NCI-H460 (cell line): ENCODE measurements at regions not wholly inside any gene's neighbourhood (a gene's known extent, or its start where the extent isn't known, plus 50 kb on each side); places are given as distances from the start of the nearest gene placed in this dataset.

Source experiments
- DNase-seq: peaks from one replicate; pipeline ENCODE4 v3.0.0-alpha.2; 2016; ENCODE audit warnings: low read depth; ENCODE audit errors: extremely low read depth

DNA sequence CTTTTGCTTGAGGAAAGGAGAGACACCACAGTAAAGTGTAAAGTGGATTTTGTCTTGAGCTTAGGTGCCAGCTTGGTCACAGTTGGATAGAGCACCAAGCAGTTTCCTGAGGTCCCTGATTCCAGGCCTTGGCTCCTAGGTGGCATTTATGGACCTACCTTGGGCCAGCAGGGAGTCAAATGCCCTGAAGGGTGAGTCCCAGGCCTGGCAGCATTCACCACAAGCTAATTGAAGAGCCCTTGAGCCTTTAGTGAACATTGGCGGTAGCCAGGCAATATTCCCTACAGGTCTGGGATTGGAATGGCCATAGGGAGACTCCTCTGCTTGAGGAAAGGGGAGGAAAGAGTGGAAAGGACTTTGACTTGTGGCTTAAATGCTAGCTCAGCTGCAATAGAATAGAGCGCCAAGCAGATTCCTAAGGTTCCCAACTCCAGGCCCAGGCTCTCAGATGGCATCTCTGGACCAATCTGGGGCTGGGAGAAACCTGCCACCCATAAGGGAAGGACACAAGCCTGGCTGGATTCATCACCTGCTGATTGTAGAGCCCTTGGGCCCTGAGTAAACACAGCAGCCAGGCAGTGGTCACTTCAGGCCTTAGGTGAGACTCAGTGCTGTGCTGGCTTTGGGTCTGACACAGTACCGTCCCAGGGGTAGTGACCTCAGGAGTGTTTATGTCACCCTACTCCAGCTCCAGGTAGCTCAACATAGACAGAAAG is 137.5 kb upstream of the OTOS start:
- DNase-seq: no peak

DNA sequence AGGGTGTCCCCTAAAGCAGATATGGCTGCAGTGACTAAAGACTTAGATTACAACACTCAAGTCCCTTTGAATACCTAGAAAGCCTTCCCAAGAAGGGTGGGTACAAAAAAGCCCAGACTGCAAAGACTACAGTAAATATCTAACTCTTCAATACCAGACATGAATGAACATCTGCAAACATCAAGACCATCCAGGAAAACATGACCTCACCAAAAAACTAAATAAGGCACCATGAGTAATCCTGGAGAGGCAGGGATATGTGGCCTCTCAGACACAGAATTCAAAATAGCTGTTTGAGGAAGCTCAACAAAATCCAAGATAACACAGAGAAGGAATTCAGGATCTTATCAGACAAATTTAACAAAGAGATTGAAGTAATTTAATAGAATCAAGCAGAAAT is 138.2 kb upstream of the OTOS start:
- no peak for DNase-seq

DNA sequence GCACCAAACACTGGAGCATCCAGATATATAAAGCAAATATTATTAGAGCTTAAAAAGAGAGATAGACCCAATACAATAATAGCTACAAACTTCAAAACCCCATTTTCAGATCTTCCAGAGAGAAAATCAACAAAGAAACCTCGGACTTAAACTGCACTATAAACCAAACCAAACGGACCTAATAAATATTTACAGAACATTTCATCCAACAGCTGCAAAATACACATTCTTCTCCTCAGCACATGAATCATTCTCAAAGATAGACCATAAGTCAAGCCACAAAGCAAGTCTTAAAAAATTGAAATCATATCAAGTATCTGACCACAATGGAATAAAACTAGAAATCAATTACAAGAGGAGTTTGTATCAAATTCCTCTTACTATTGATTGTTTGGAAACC is 140.2 kb upstream of the OTOS start:
- DNase-seq: no peak

DNA sequence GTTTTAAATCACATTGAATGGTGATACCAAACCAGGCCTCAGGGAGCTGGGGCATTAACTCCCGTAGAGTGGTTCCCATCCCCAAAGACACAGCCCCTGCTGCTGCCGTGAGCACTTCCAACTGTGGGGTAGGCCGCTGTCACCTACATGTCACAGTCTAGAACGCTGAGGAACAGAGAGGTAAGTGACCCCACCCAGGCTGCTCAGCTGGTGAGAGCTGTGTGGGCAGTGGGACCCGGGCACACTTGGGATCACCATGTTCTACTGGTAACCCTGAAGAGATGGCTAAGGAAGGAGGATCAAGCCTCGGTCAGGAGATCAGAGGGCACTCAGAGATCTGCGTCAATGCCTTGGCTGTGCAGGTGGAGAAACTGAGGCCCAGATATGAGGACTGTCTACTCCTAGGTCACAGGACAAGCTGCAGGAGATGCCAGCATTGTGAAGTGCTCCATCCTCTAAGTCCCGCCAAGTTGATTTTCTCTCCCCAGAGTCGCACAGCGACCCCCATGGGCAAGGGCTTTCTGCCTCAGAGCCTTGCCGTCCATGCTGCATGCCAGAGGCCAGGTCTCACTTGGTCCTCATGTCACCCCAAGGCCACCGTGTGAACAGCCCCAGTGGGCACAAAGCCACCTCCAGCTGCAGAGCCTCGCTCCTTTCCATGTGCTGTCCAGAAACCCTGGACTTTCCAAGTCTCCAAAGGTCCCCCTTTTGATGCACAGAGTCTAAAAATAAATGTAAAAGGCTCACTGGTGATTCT is 144.2 kb upstream of the OTOS start:
- no peak for DNase-seq

DNA sequence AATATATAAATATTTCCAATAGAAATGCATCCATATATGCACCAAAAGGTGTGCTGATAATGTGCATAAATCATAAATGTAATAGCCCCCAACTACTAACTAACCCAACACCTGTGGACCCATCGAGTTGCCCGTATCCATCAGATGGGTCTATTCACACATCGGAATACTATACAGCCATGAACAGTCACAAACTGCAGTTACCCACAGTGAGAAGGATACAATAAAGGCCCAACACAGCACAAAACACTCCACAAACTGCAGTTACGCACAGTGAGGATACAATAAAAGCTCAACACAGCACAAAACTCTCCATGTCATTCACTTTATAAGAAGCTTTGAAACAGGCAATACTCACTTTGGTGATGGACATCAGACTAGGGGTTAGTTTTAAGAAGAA is 145.3 kb upstream of the OTOS start:
- no peak for DNase-seq

DNA sequence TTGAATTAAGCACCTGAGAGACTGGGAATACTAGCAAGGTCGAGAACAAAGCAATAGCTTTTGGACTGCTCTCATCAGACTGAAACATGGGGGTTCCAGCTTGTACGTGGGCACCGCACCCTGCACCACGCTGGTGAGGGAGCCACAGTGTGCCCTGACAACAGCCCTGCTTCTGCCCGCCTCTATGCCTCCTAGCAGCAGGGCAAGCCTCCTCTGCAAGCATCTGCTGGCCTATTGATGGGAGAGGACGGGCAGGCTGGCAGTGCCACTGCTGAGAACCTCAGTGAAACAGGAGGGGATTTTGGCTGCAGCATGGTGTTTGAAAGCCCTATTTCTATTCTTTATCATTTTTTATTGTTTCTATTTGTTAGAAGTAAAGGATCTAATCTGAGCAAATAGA is 146.1 kb upstream of the OTOS start:
- no peak for DNase-seq

DNA sequence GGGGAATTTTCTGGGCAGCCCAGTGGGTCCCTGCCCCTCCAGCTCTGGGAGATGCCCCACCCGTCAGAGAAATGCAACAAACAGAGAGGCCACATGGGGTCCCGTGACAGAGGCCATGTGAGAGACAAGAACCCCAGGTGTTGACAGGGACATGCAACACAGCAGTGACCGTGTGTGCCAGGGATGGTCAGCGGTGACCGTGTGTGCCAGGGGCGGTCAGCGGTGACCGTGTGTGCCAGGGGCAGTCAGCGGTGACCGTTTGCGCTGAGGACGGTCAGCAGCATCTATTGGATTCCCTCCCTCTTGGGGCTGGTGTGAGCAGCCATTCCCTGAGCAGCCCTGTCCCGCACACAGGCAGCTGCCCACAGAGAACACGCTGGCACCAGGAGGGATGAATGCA is 146.6 kb upstream of the OTOS start:
- DNase-seq: no peak

DNA sequence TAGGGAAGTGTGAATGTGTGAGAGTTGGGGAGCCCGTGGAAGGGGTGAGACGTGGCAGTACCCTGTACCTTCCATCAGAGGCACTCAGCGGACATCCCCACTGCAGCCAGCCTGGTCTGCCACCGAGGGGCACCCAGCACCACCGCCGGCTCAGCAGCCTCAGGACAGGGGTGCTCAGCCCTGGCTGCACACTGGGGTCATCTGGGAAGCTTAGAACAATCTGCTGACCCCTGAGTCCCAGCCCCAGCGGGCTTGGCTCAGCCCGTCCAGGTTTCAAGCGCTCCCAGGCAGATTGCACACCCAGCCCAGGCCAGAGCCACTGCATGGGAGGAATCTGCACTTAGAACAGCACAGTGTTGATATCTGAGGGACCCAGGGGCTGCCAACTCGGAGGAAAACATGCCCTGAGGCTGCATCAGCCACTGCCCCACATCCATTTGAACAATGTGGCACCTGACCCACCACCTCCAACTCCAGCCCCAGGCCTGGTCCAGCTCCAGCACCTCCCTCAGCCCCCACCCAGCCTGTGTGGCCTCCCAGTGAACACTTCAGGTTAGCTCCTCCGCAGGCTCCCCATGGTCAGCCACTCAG is 147.1 kb upstream of the OTOS start:
- DNase-seq: no peak

DNA sequence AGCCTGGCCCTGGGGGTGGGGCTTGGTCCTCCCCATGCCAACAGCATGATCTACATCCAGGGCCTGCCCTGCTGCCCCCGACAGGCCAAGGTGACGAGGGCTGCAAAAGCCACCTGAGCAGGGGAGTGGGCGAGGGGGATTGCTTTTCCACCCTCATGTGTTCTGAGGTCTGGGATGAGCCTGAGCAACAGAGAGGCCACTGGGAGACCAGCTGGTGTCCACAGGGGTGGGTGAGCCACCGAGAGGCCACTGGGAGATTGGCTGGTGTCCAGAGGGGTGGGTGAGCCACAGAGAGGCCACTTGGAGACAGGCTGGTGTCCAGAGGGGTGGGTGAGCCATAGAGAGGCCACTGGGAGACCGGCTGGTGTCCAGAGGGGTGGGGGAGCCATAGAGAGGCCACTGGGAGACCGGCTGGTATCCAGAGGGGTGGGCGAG is 147.4 kb upstream of the GPC1 start:
- DNase-seq: no peak

DNA sequence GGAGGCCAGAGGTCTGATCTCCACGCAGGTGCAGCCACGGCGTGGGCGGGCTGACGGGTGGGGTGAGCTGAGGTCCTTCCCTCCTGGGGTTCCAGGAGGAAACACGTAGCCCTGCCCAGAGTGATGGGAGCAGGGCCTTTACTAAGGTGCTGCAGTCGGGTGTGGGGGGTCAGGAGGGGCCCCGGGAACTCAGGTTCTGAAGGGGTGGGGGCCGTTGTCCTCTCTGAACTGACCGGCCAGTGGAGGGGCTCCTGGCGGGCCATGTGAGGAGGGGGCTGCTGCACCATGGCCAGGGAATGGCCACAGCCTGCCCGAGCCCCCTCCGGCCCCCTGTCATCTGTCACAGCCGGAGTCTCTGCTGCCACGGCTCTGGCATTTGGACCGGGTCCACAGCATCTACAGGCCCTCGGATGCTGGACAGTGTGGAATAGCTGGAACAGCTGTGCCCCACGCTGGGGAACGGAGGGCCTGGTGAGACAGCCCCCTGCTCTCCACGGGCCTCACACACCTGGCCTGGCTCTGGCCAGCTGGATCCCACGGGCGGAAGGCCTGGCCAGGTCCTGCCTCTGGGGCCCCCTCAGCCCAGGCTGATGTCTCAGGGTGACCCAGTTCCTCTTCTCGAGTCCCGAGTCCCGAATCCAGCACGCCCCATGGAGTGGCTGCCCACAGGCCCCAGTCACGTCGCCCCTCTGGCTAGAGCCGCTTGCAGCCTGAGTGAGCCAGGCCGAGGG is 145.6 kb upstream of the GPC1 start:
- DNase-seq: no peak

DNA sequence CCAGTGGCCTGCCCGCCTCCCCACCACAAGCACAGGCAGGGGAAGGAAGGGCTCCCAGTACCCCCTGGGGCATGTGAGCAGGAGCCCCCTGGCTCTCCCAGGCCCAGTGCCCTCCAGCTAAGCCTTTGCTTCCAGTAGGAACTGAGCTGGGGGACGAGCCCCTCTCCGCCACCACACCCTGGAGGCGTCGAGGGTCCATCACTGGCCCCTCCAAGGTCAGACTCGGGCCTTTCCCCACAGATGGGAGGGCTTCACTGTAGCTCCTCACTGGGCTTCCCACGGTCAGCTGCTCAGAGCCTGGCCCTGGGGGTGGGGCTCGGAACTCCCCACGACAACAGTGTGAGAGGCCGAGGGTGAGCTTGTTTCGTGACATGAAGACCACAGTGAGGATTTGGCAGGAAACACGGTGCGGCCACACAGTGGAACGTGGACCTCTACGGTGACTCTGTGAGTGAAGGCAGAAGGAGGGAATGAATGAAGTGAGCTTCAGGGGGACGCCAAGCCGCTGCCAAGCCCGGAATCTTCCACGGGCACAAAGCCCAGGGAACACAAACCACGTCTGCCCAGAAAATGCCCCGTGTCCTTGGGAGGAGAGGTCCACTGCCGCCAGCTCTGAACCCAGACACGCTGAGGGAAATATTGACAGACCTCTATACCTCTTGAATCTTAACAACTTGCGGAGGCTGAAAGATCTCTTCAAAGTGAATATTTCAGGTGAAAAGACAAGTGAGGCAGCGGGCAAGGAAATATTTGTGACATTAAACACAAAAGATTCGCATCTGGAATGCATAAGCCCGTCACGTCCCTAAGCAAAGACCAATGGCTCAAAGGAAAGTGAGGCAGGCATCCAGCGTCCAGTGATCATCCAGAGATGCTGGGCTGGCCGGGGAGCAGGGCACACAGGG is 144.8 kb upstream of the GPC1 start:
- DNase-seq: no peak

DNA sequence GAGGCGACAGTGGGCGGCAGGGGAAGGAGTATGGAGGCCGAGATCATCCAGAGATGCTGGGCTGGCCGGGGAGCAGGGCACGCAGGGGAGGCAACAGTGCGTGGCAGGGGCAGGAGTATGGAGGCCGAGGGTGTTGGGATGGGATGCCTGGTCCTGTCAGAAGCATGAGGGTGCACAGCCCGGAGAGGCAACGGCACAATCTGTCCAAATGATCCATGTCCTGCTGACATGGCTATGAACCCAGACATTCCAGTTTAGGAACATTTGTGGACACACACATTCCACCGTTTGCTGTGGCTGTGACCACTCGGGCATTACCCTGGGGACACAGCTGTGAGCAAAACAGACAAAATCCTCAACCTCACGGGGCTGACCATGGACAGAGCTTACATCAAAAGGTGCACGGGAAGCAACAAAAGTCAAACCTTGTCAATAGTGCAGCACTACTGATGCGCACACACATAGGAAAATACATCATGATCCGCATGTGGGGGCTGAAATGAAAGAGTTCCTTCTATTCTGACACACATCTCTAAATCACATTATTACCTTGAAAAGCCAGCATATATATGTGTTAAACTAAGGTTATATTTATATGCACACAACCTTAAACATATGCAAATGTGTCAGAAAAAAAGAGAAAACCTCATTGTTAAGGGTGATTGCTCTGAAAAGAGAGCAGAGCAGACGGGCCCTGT is 144.0 kb upstream of the GPC1 start:
- DNase-seq: no peak

DNA sequence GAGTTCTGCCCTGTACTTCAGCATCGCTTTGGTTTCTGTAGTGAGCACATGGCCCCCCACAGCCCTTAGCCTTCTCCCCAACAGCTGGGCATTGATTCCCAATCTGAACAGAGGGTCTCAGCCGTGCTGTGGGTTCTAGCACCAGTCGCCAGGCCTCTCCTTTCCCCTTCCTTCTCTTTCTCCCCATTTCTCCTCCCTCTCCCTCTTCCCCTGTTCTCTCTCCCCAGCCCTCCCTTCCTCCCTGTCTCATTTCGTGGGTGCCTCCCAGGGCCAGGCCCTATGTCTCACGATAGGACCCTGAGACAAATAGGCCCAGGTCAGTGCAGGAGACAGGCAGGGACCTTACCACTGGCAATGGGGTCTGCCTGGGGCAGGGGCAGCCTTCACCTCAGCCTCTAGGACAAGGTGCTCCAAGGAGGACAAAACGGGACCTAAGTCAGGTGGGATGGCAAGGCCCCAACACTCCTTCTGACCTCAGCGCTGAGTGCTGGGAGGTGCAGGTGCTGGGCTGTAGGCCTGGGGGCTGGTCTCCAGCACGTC is 143.4 kb upstream of the GPC1 start:
- no peak for DNase-seq

DNA sequence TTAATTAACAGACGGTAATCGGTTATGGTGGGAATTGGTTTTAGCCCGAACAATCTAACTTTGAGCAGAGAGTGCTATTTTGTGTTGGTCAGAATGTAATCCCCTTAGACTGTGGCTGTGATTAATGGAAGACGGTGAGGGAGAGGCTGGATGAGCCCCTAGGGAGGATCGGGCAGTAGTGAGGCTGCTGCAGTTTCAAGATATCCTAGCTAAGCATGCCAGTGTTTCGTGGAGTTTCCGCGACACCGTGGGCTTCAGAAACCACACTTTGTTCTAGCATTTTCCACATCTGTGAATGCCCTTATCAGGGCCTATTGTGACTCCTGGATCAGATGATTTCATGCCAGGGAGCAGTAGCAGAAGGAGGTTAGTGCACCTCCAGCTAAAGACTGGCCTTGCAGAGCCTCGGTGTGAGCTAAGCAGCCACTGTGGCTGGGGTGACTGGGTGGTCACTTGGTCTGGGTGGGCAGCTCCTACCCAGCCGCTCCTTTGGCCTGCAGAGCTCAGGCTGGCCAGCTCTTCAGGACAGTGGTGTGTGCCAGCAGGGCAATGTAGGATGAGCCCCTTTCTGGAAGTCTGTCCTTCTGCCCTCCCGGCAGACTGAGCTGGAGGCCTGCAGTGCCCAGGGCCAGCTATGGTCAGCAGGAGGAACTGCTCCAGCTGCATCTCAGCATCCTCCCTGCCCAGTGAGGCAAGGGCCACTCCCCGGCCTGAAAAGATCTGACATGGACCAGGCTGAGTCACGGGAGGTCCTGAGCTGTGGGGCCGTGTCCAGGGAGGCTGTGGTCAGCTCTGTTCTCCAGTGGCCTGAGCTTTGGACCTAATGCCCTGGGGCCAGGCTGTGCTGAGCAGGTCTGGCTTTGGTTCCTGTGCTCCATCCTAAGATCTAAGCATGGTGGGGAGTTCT is 142.6 kb upstream of the GPC1 start:
- no peak for DNase-seq

DNA sequence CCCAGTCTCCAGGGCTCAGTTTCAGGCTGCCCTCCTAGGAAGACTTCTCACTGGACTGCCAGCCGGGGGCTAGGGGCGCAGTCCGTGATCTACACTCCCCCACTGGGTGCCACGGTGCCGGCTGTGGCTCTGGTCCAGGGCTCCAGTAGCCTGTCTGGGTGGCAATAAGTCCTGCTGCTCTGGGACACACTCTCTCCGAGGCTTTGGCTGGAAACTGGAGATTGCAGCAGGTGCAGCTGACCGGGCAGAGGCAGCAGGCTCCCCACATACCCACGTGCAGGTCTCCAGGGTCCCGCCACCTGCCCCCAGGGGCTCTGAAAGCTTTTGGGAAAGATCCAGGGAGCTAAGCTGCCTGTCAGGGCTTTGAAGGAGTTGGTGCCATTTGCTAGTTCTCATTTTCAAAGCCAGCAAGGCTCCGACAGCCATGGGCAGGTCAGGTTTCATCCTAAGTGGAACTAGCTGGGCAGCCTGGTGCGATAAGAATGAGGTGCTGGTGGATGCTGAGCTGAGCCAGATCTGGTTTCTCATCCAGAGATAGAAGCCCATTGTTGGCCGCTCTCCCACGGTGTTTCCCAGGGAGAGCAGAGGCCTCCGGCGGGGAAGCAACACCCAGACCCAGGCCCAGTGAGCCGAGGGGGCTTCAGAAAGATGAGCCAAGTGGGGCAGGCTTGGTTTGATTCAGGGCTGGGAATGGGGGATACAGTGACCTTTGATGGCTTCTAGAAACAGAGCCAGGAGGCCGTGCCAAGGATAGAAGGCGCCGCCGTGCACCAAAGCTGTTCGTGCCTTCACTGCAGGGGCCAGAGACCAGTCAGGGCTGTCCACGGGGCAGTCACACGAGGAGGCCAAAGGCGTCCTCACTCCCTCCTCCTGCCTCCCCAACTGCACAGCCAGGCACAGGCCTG is 141.7 kb upstream of the GPC1 start:
- DNase-seq: no peak

DNA sequence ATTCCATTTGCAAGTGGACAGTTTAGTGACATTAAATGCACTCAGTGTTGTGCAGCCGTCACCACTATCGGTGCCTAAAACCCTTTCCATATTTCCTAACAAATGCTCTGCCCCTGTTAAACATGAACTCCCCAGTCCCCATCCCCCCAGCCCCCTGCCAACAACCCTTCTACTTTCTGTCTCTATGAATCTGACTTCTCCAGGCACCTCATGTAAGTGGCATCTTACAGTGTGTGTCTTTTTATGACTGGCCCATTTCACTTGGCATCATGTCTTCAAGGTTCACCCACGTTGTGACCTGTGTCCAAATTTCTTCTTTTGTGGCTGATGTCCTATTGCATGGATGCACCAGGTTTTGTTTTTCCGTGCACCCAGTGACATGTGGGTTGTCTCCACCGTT is 140.9 kb upstream of the GPC1 start:
- DNase-seq: no peak
